GM21825 (cell line): ENCODE measurements at regions not wholly inside any gene's neighbourhood (a gene's known extent, or its start where the extent isn't known, plus 50 kb on each side); places are given as distances from the start of the nearest gene placed in this dataset.
"Not testable (repeated sequence)": the region's sequence is repeated elsewhere in the genome, so short reads cannot be mapped to it uniquely, and the experiment has no call there.

Source experiments
- ATAC-seq: cut with Tn5 transposase; IDR thresholded peaks from one replicate; pipeline ENCODE4 v1.9.1; 2021; ENCODE audit warnings: mild to moderate bottlenecking, moderate library complexity; ENCODE audit not compliant: unreplicated experiment

- ATAC-seq = no peak
Observed at GRCh38 chr11:45413156-45413858, 127.2 kb upstream of the SYT13 start.

GRCh38 chr11:45412521-45412920, 126.4 kb upstream of the SYT13 start:
- ATAC-seq = no peak

- ATAC-seq = no peak
Observed at GRCh38 chr11:45412051-45412471, 125.9 kb upstream of the SYT13 start.

GRCh38 chr11:45411228-45411946, 125.2 kb upstream of the SYT13 start:
- ATAC-seq = no peak

- ATAC-seq = no peak
Observed at GRCh38 chr11:45410391-45411227, 124.5 kb upstream of the SYT13 start.

- ATAC-seq = no peak
Observed at GRCh38 chr11:45409587-45409986, 123.4 kb upstream of the SYT13 start.

- no peak for ATAC-seq
Observed at GRCh38 chr11:45407226-45407625, 121.1 kb upstream of the SYT13 start.

- ATAC-seq = no peak
Observed at GRCh38 chr11:45405916-45406670, 120.0 kb upstream of the SYT13 start.

- ATAC-seq = not testable (repeated sequence)
Observed at GRCh38 chr11:45403521-45403920, 117.4 kb upstream of the SYT13 start.

GRCh38 chr11:45402049-45402630, 116.0 kb upstream of the SYT13 start:
- ATAC-seq = no peak

- no peak for ATAC-seq
Observed at GRCh38 chr11:45400591-45400990, 114.5 kb upstream of the SYT13 start.

- no peak for ATAC-seq
Observed at GRCh38 chr11:45399166-45399565, 113.0 kb upstream of the SYT13 start.

GRCh38 chr11:45398325-45398724, 112.2 kb upstream of the SYT13 start:
- no peak for ATAC-seq

- ATAC-seq = no peak
Observed at GRCh38 chr11:45396394-45396793, 110.3 kb upstream of the SYT13 start.

GRCh38 chr11:45395947-45396346, 109.8 kb upstream of the SYT13 start:
- ATAC-seq = no peak

- no peak for ATAC-seq
Observed at GRCh38 chr11:45395421-45395820, 109.3 kb upstream of the SYT13 start.

- ATAC-seq = no peak
Observed at GRCh38 chr11:45394294-45395085, 108.3 kb upstream of the SYT13 start.

- no peak for ATAC-seq
Observed at GRCh38 chr11:45393826-45394225, 107.7 kb upstream of the SYT13 start.

- ATAC-seq = no peak
Observed at GRCh38 chr11:45393334-45393733, 107.2 kb upstream of the SYT13 start.
